ENCODE measurements at regions not wholly inside any gene's neighbourhood (a gene's known extent, or its start where the extent isn't known, plus 50 kb on each side); places are given as distances from the start of the nearest gene placed in this dataset.

DNA sequence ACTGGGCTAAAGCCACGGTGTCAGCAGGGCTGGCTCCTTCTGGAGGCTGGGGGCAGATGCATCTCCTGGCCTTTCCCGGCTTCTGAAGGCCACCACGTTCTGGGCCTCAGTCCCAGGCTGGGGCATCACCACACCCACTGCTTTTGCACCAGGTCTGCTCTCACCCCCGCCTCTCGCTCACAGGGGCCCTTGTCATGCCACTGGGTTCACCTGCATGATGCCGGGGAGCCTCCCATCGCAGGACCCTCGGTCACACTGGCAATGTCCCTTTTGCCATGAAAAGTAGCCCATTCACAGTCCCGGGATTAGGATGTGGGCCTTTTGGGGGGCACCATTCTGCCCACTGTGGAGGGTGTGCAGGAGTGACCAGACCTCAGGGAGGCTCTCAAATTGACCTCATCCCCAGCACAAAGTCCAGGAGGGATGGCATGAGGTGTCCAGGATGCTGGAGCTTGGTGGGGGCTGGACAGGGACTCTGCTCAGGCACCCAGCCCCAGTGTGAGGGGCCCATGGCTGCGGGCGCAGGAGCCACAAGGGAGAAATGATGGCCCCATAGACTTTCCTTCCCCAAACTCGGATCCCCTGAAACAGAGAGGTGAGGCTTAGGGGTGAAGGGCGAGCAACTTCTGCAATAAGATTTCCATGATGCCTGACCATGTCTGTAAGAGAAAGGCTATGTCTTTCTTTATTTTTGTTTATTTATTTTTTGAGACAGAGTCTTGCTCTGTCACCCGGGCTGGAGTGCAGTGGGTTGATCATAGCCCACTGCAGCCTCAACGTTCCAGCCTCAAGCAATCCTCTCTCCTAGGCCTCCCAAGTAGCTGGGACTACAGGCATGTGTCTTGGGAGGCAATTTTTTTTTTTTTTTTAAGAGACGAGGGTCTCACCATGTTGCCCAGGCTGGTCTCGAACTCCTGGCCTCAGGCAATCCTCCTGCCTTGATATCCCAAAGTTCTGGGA, 189.1 kb downstream of the GOLGA6L6 start:
- Histone ChIP-seq H3K9me3 (ENCODE audit: low read length) (no peaks in the 10 kb centered on the region), H2AFZ (ENCODE audit: low read length) (no peak overlapping the region), H3K4me2 (ENCODE audit: low read length) (no peak overlapping the region), H3K4me1 (ENCODE audit: insufficient read depth, low read length, poor library complexity, severe bottlenecking) (no peaks in the 10 kb centered on the region), H3K9me2 (ENCODE audit: insufficient read depth, low read length) (no peaks in the 10 kb centered on the region), H3K79me2 (ENCODE audit: insufficient read depth, low read depth, low read length) (no peaks in the 10 kb centered on the region), H3K36me3 (ENCODE audit: insufficient read depth, low read length) (no peaks in the 10 kb centered on the region), H3K4me3 (ENCODE audit: low read depth, low read length, poor library complexity, severe bottlenecking) (no peak overlapping the region), H3K27ac (ENCODE audit: low read depth, low read length, poor library complexity, severe bottlenecking) (no peak overlapping the region), H4K20me1 (ENCODE audit: insufficient read depth, low read length) (no peaks in the 10 kb centered on the region)
- intact Hi-C loops (cut with micrococcal nuclease; ENCODE audit: unreplicated experiment) = no loop called here
- CTCF ChIA-PET (ENCODE audit: unreplicated experiment) = no interaction called here
- POLR2A ChIA-PET = no interaction called here
- no TSS peak for BruUV-seq (replicated peaks)
- no peak for TF ChIP-seq EZH2phosphoT487 (IDR thresholded peaks at IDR 0.05; ENCODE audit: borderline replicate concordance, low read depth, low read length)
- TF ChIP-seq, protein P1, sequence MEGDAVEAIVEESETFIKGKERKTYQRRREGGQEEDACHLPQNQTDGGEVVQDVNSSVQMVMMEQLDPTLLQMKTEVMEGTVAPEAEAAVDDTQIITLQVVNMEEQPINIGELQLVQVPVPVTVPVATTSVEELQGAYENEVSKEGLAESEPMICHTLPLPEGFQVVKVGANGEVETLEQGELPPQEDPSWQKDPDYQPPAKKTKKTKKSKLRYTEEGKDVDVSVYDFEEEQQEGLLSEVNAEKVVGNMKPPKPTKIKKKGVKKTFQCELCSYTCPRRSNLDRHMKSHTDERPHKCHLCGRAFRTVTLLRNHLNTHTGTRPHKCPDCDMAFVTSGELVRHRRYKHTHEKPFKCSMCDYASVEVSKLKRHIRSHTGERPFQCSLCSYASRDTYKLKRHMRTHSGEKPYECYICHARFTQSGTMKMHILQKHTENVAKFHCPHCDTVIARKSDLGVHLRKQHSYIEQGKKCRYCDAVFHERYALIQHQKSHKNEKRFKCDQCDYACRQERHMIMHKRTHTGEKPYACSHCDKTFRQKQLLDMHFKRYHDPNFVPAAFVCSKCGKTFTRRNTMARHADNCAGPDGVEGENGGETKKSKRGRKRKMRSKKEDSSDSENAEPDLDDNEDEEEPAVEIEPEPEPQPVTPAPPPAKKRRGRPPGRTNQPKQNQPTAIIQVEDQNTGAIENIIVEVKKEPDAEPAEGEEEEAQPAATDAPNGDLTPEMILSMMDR (conservative IDR thresholded peaks at IDR 0.05; ENCODE audit: low read length) = no peak
- no peak for DNase-seq (ENCODE audit: low spot score)

DNA sequence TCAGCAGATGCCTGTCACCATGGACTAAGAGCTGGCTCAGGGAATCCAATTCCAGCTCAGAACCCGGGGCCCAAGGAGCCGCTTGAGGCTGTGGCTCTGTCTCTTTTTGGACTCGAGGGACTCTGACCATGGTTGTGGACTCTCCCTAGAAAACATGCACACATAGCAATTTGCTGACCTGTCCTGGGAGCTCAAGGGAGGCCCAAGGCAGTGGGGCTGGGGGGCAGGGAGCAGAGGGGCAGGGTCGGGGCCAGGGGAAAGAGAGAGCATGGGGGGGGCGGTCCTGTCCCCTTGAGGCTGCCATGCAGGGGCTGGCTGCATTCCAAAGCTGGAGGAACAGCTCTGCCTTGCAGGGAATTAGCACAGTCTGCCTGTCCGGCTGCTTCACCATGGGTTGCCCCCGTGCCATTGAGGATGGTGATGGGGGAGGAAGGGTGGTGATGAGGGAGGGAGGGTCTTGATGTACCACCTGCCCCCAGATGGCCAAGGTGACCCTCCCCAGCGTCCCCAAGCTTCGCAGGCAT, 190.1 kb downstream of the GOLGA6L6 start:
- H3K4me3 ChIP-seq (ENCODE audit: low read depth, low read length, poor library complexity, severe bottlenecking) = no peak overlapping the region
- H3K4me1 ChIP-seq (ENCODE audit: insufficient read depth, low read length, poor library complexity, severe bottlenecking) = no peaks in the 10 kb centered on the region
- H3K9me2 ChIP-seq (ENCODE audit: insufficient read depth, low read length) = no peaks in the 10 kb centered on the region
- ChIA-PET POLR2A (no interaction called here), CTCF (ENCODE audit: unreplicated experiment) (no interaction called here)
- H2AFZ ChIP-seq (ENCODE audit: low read length) = no peak overlapping the region
- H3K9me3 ChIP-seq (ENCODE audit: low read length) = no peaks in the 10 kb centered on the region
- no peak overlapping the region for H3K27ac ChIP-seq (ENCODE audit: low read depth, low read length, poor library complexity, severe bottlenecking)
- no peaks in the 10 kb centered on the region for H3K36me3 ChIP-seq (ENCODE audit: insufficient read depth, low read length)
- H3K4me2 ChIP-seq (ENCODE audit: low read length) = no peak overlapping the region
- intact Hi-C loops (cut with micrococcal nuclease; ENCODE audit: unreplicated experiment) = no loop called here
- BruUV-seq (replicated peaks) = no TSS peak
- H3K79me2 ChIP-seq (ENCODE audit: insufficient read depth, low read depth, low read length) = no peaks in the 10 kb centered on the region
- DNase-seq (ENCODE audit: low spot score) = no peak
- no peaks in the 10 kb centered on the region for H4K20me1 ChIP-seq (ENCODE audit: insufficient read depth, low read length)
- TF ChIP-seq, protein P1 (conservative IDR thresholded peaks at IDR 0.05; ENCODE audit: low read length) = no peak
- no peak for TF ChIP-seq EZH2phosphoT487 (IDR thresholded peaks at IDR 0.05; ENCODE audit: borderline replicate concordance, low read depth, low read length)
